HCT116 (cell line): ENCODE measurements at regions not wholly inside any gene's neighbourhood (a gene's known extent, or its start where the extent isn't known, plus 50 kb on each side); places are given as distances from the start of the nearest gene placed in this dataset.

Experiments
- ATAC-seq: fragments of 200-7000 bp; cut with Tn5 transposase; 2 replicates; pipeline ENCODE4 v1.9.1; 2020; ENCODE audit warnings: mild to moderate bottlenecking, moderate library complexity
- BruUV-seq: library from RNA; stranded (reverse); fragments of 400-500 nt; replicated peaks from 2 replicates; lab custom pipeline; 2021; lab: Mats Ljungman, UMichigan
- CTCF ChIA-PET: fragments of 300-600 bp; sonication (Branson Sonifier 250); formaldehyde crosslinking; loops from one replicate; lab custom pipeline; 2021; ENCODE audit warnings: antibody characterized with exemption; lab: Charles Lee
- POLR2A ChIA-PET: fragments of 300-600, 350-600 bp; sonication (Branson Sonifier 250); formaldehyde crosslinking; loops from one replicate; lab custom pipeline; 2021; ENCODE audit warnings: antibody characterized with exemption; lab: Charles Lee
- RAD21 ChIA-PET, 2 experiments: fragments of 300-600 bp; sonication (Branson Sonifier 250); formaldehyde crosslinking; loops; one replicate each; lab custom pipeline; 2023; ENCODE audit warnings: low total read pairs in 2 of 2; ENCODE audit not compliant: uncharacterized antibody in 2 of 2, unreplicated experiment in 2 of 2, low non-redundant PET in 1 of 2; lab: Charles Lee
- DNase-seq: peaks from one replicate; pipeline ENCODE4 v3.0.0-alpha.2; 2010; ENCODE audit warnings: low read depth, low spot score
- H2AFZ ChIP-seq: fragments of 200-600 bp; shearing (Covaris generic), sonication (generic); 2 replicates; pipeline ENCODE4 v1.6.1; 2017; ENCODE audit warnings: low read depth, mixed run types, mixed read lengths, antibody characterized with exemption, low read length; ENCODE audit not compliant: poor library complexity, severe bottlenecking
- H3K27ac ChIP-seq: 2 replicates; pipeline ENCODE4 v1.5.1; 2012; ENCODE audit warnings: low read depth, low read length
- H3K27me3 ChIP-seq: fragments of 200-600 bp; sonication (generic); 2 replicates; pipeline ENCODE4 v1.6.1; 2016; ENCODE audit warnings: mixed run types, low read length, mixed read lengths; ENCODE audit not compliant: insufficient read depth
- H3K36me3 ChIP-seq, 2 experiments: fragments of 200-500 bp in 1 of 2; fragments of 200-600 bp in 1 of 2; sonication (Bioruptor generic) in 1 of 2; sonication (generic) in 1 of 2; 2 replicates each; pipeline versions ENCODE4 v1.5.1 to v1.6.1; 2014 to 2016; ENCODE audit warnings: low read length in 2 of 2, inconsistent platforms in 1 of 2, mixed read lengths in 1 of 2, mixed run types in 1 of 2; ENCODE audit not compliant: insufficient read depth in 2 of 2, control insufficient read depth in 1 of 2
- H3K4me1 ChIP-seq, 2 experiments: fragments of 200-600 bp in 1 of 2; sonication (generic) in 1 of 2; 2 replicates each; pipeline versions ENCODE4 v1.5.1 to v1.6.1; 2012 to 2017; ENCODE audit warnings: low read length in 2 of 2, inconsistent platforms in 1 of 2, mild to moderate bottlenecking in 1 of 2, mixed read lengths in 1 of 2, mixed run types in 1 of 2, moderate library complexity in 1 of 2; ENCODE audit not compliant: insufficient read depth in 2 of 2, control insufficient read depth in 1 of 2
- H3K4me2 ChIP-seq: fragments of 200-600 bp; sonication (generic); 2 replicates; pipeline ENCODE4 v1.6.1; 2017; ENCODE audit warnings: mixed run types, low read length, mixed read lengths
- H3K4me3 ChIP-seq, 2 experiments: fragments of 200-600 bp in 1 of 2; sonication (generic) in 1 of 2; replicated peaks in 1 of 2; 2 replicates each; pipeline ENCODE4 v1.5.1; 2011 to 2016; ENCODE audit warnings: low read length in 2 of 2, control low read depth in 1 of 2, low read depth in 1 of 2, mild to moderate bottlenecking in 1 of 2, mixed read lengths in 1 of 2, mixed run types in 1 of 2
- H3K79me2 ChIP-seq: fragments of 200-600 bp; sonication (generic); 2 replicates; pipeline ENCODE4 v1.6.1; 2017; ENCODE audit warnings: mild to moderate bottlenecking, mixed run types, low read length, moderate library complexity, mixed read lengths; ENCODE audit not compliant: insufficient read depth
- H3K9ac ChIP-seq: fragments of 200-600 bp; sonication (generic); 2 replicates; pipeline ENCODE4 v1.6.1; 2016; ENCODE audit warnings: low read length, mixed read lengths
- H3K9me2 ChIP-seq: fragments of 200-600 bp; sonication (generic), shearing (Covaris generic); 2 replicates; pipeline ENCODE4 v1.6.1; 2017; ENCODE audit warnings: mixed run types, mild to moderate bottlenecking, moderate library complexity; ENCODE audit not compliant: insufficient read depth
- H3K9me3 ChIP-seq, 2 experiments: fragments of 200-500 bp in 1 of 2; fragments of 200-600 bp in 1 of 2; sonication (Bioruptor generic) in 1 of 2; sonication (generic) in 1 of 2; 2 replicates each; pipeline ENCODE4 v1.6.1; 2014 to 2017; ENCODE audit warnings: low read length in 2 of 2, mixed read lengths in 2 of 2, inconsistent platforms in 1 of 2, low read depth in 1 of 2, mild to moderate bottlenecking in 1 of 2, mixed run types in 1 of 2, moderate library complexity in 1 of 2; ENCODE audit not compliant: control insufficient read depth in 1 of 2, insufficient read depth in 1 of 2
- H4K20me1 ChIP-seq: fragments of 200-600 bp; sonication (generic), shearing (Covaris generic); 2 replicates; pipeline ENCODE4 v1.6.1; 2017; ENCODE audit warnings: mixed run types, mild to moderate bottlenecking, moderate library complexity; ENCODE audit not compliant: insufficient read depth
- ATF3 ChIP-seq: IDR thresholded peaks from 2 replicates; pipeline ENCODE4 v1.6.1; 2012
- CBX3 ChIP-seq: IDR thresholded peaks from 2 replicates; pipeline ENCODE4 v1.6.1; 2012; ENCODE audit warnings: low read depth
- CEBPB ChIP-seq: IDR thresholded peaks from 2 replicates; pipeline ENCODE4 v1.6.1; 2012; ENCODE audit warnings: low read depth
- MAX ChIP-seq: IDR thresholded peaks from 2 replicates; pipeline ENCODE4 v1.6.1; 2012
- POLR2A ChIP-seq: IDR thresholded peaks from 2 replicates; pipeline ENCODE4 v1.7.0; 2011; ENCODE audit warnings: borderline replicate concordance; ENCODE audit not compliant: insufficient read depth, insufficient read length; ENCODE audit errors: extremely low read depth
- POLR2AphosphoS5 ChIP-seq: IDR thresholded peaks from 2 replicates; pipeline ENCODE4 v1.6.1; 2011; ENCODE audit warnings: mild to moderate bottlenecking, low read depth, low read length, moderate library complexity
- REST ChIP-seq: IDR thresholded peaks from 2 replicates; pipeline ENCODE4 v1.6.1; 2012; ENCODE audit warnings: low read depth
- SRF ChIP-seq: IDR thresholded peaks from 2 replicates; pipeline ENCODE4 v1.6.1; 2012; ENCODE audit warnings: low read depth
- ZFX ChIP-seq: fragments of 450-650 bp; IDR thresholded peaks from 2 replicates; pipeline ENCODE4 v1.6.1; 2017
- ZNF274 ChIP-seq: fragments of 200-500 bp; sonication (Bioruptor generic); IDR thresholded peaks from 2 replicates; pipeline ENCODE4 v1.6.1; 2014; ENCODE audit warnings: mild to moderate bottlenecking, low read depth, low read length, inconsistent platforms
- intact Hi-C: fragments of 100-400 bp; cut with micrococcal nuclease; formaldehyde crosslinking; loops from 2 replicates; pipeline ENCODE4 v1.10.0; 2022

- no peaks in the 10 kb centered on the region for H3K27me3 ChIP-seq
- no peaks in the 10 kb centered on the region for H3K36me3 ChIP-seq
- no peak overlapping the region for H2AFZ ChIP-seq
- H3K4me2 ChIP-seq: no peak overlapping the region
- DNase-seq: no peak
- intact Hi-C loops: no loop called here
- no peaks in the 10 kb centered on the region for H3K9me2 ChIP-seq
- H3K9me3 ChIP-seq: no peaks in the 10 kb centered on the region
- ChIA-PET POLR2A (no interaction called here), RAD21 (no interaction called here), CTCF (interaction anchor here (0.7 kb wide), 1 partner anchor 240 kb away, joined by 3 read pairs; no protein-coding TSS in a partner anchor)
- H3K4me3 ChIP-seq: no peak overlapping the region
- H3K4me1 ChIP-seq: peaks cover 2 to 4% of the 10 kb centered on the region in 2 experiments; a peak in 2 of 4 replicates
- no peaks in the 10 kb centered on the region for H4K20me1 ChIP-seq
- no TSS peak for BruUV-seq
- H3K9ac ChIP-seq: no peak overlapping the region
- no peaks in the 10 kb centered on the region for H3K79me2 ChIP-seq
- no peak for ATAC-seq
- H3K27ac ChIP-seq: no peak overlapping the region
- TF ChIP-seq ATF3: no peak
- TF ChIP-seq POLR2A: no peak
- TF ChIP-seq SRF: no peak
- no peak for TF ChIP-seq MAX
- TF ChIP-seq CBX3: no peak
- TF ChIP-seq REST: no peak
- TF ChIP-seq ZFX: no peak
- TF ChIP-seq CEBPB: no peak
- no peak for TF ChIP-seq POLR2AphosphoS5
- no peak for TF ChIP-seq ZNF274
Observed at GRCh38 chr3:176904506-176904905, 292.8 kb downstream of the TBL1XR1 start.
